Neural crest cell (in vitro differentiated cells): ENCODE measurements at regions not wholly inside any gene's neighbourhood (a gene's known extent, or its start where the extent isn't known, plus 50 kb on each side); places are given as distances from the start of the nearest gene placed in this dataset.

Source experiments
- DNase-seq: peaks from one replicate; pipeline ENCODE4 v3.0.0; 2021; ENCODE audit warnings: low read depth, mixed read lengths, low spot score
- H3K27ac Mint-ChIP-seq: one replicate; pipeline ENCODE4 v1.8.0; 2021; ENCODE audit warnings: mild to moderate bottlenecking, mixed read lengths; ENCODE audit not compliant: unreplicated experiment
- H3K27me3 Mint-ChIP-seq: 2 replicates; pipeline ENCODE4 v1.8.0; 2021; ENCODE audit warnings: low read depth, mild to moderate bottlenecking, mixed read lengths
- H3K36me3 Mint-ChIP-seq: 2 replicates; pipeline ENCODE4 v1.8.0; 2021; ENCODE audit warnings: low read depth, mild to moderate bottlenecking, mixed read lengths
- H3K4me1 Mint-ChIP-seq: 2 replicates; pipeline ENCODE4 v1.8.0; 2021; ENCODE audit warnings: mixed read lengths
- H3K4me3 Mint-ChIP-seq: one replicate; pipeline ENCODE4 v1.8.0; 2021; ENCODE audit warnings: mild to moderate bottlenecking, mixed read lengths
- H3K9me3 Mint-ChIP-seq: 2 replicates; pipeline ENCODE4 v1.8.0; 2021; ENCODE audit warnings: mixed read lengths
- TF ChIP-seq, protein P1 (sequence below): fragments of 200-600 bp; sonication (generic); conservative IDR thresholded peaks from 2 replicates; pipeline ENCODE4 v1.5.0; 2021; ENCODE audit warnings: antibody characterized with exemption, mild to moderate bottlenecking

DNA sequence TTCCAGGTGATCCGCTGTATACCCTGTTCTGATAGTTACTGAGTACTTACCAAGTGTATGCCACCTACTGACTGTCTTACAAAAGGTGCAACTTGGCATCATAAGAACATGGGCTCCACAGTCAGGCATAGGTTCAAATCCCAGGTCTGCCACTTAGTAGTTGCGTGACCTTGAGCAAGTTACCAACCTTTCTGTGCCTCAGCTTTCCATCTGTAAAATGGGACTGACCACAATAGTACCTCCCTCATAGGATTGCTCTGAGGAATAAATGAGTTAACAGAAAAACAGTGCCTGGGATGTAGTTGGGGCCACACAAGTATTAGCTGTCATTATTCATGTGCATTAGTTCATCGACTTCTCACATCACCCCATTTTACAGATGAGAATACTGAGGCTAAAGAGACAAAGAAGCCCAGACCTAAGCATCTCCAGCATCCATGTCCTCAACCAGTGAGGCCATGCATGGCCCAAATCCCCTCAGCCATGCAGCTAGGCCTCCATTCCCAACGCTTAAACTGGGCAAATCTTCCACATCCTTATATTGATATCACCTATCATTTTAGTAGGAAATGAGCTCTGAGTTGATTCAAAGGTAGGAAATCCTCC, 51.3 kb upstream of the UBE2L5 start:
- H3K27ac Mint-ChIP-seq = no peak overlapping the region

DNA sequence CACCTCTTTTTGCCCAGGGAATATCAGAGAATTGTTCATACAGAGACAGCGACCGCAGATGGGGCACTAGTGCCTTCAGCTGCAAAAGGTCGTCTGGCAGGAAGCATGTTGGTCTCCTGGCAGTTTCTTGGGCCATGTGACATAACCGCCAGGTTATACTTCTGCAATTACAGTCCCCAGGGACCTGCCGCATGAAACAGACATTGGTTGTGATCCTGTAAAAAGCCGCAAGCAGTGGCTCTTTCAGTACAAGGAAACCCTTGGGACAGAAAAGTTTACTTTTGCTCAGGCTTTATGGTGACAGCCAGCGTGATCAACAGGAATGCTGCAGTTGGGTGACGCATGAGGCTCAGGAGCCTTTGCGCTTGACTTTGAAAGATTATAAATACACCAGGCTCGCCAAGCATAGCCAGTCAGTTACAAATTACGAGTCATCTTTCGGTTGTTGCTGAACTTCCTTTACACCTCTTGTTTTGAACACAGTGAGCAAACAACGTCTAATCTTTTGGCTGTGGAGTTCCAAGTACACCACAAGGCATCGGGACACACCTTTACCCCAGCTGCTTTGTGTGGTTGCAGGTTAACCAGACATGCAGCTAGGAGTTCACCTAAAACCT, 50.5 kb upstream of the UBE2L5 start:
- Mint-ChIP-seq H3K36me3 (no peaks in the 10 kb centered on the region), H3K9me3 (no peaks in the 10 kb centered on the region), H3K4me3 (no peak overlapping the region), H3K4me1 (peaks cover 9% of the 10 kb centered on the region), H3K27me3 (no peaks in the 10 kb centered on the region), H3K27ac (no peak overlapping the region)
- DNase-seq = no peak
- TF ChIP-seq, protein P1, sequence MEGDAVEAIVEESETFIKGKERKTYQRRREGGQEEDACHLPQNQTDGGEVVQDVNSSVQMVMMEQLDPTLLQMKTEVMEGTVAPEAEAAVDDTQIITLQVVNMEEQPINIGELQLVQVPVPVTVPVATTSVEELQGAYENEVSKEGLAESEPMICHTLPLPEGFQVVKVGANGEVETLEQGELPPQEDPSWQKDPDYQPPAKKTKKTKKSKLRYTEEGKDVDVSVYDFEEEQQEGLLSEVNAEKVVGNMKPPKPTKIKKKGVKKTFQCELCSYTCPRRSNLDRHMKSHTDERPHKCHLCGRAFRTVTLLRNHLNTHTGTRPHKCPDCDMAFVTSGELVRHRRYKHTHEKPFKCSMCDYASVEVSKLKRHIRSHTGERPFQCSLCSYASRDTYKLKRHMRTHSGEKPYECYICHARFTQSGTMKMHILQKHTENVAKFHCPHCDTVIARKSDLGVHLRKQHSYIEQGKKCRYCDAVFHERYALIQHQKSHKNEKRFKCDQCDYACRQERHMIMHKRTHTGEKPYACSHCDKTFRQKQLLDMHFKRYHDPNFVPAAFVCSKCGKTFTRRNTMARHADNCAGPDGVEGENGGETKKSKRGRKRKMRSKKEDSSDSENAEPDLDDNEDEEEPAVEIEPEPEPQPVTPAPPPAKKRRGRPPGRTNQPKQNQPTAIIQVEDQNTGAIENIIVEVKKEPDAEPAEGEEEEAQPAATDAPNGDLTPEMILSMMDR = no peak

More for the DNA sequence above, 51.3 kb upstream of the UBE2L5 start:
- H3K4me3 Mint-ChIP-seq = no peak overlapping the region
- no peaks in the 10 kb centered on the region for H3K9me3 Mint-ChIP-seq
- H3K36me3 Mint-ChIP-seq = no peaks in the 10 kb centered on the region
- TF ChIP-seq, protein P1 = no peak
- H3K4me1 Mint-ChIP-seq = peaks cover 9% of the 10 kb centered on the region
- H3K27me3 Mint-ChIP-seq = no peaks in the 10 kb centered on the region
- DNase-seq = no peak
